Tibial nerve (tissue), 3 donors: ENCODE measurements at regions not wholly inside any gene's neighbourhood (a gene's known extent, or its start where the extent isn't known, plus 50 kb on each side); places are given as distances from the start of the nearest gene placed in this dataset.

ENCODE experiments used
- CTCF ChIP-seq, 5 experiments: fragments of 200-600 bp in 3 of 5; fragments of 450-650 bp in 2 of 5; sonication (generic) in 3 of 5; IDR thresholded peaks; one replicate each; pipeline ENCODE4 v1.5.1; 2016 to 2019; ENCODE audit warnings: antibody characterized with exemption in 5 of 5, mild to moderate bottlenecking in 3 of 5, moderate library complexity in 2 of 5
- POLR2A ChIP-seq, 2 donors: fragments of 450-650 bp; IDR thresholded peaks; one replicate each; pipeline ENCODE4 v1.6.1; 2017; ENCODE audit warnings: antibody characterized with exemption in 2 of 2, mild to moderate bottlenecking in 2 of 2, moderate library complexity in 2 of 2

- TF ChIP-seq POLR2A (IDR thresholded peaks at IDR 0.05), result no peak
- TF ChIP-seq CTCF (IDR thresholded peaks at IDR 0.05), result no peak
Observed at GRCh38 chr6:153539602-153540001, 408.5 kb upstream of the RGS17 start.
